ENCODE measurements at regions not wholly inside any gene's neighbourhood (a gene's known extent, or its start where the extent isn't known, plus 50 kb on each side); places are given as distances from the start of the nearest gene placed in this dataset.

DNA sequence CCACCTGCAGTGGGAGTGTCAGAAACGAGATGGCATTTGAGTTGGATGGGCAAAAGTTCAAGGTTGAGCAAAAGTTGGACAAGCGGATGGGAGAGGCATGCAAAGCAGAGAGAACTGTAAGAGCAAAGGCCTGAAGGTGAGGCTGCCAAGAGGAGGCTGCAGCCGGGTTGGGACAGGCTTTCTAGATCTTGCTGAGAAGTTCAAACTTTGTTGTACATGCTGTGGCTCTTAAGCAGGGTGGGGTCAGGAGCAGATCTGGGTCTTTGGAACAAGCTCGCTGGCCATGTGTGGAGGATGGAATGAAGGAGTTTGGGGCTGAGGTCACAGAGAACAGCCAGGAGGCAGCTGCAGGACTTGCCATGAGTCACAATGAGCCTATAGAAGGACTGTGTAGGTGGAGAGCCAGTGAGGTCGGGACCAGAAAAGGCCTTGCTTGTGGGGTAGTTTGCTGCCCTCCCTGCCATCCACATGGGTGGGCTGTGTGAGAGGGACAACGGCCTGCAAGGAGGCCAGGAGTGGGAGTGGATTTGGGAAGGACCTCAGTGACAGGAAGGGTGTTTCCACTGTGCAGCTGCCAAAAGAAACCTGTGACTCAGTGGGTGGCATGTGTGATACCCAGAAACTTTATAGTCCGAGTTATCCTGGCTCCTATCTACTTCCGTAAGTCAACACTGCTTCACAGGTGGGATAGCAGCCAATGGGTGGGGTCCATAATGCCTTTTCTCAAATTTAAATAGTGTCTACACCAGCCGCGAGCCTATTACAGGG lies 210.4 kb downstream of the MID1IP1 start:
- no peak overlapping the region for H3K23ac ChIP-seq (ENCODE audit: insufficient read length, low read depth, low read length)
- H3K27ac Mint-ChIP-seq, result no peak overlapping the region; a peak in 1 of 7 replicates
- H4K8ac ChIP-seq (replicated peaks; ENCODE audit: insufficient read length, low read depth, low read length), result no peak overlapping the region
- no peak overlapping the region for H2BK15ac ChIP-seq (ENCODE audit: low read depth, low read length)
- no CpG with 5 or more reads among the region's 10 CpGs for WGBS (ENCODE audit: extremely low coverage, insufficient read length, low lambda C conversion rate)
- no peak overlapping the region; the same call in 1 of the 2 replicates for H3K14ac ChIP-seq (ENCODE audit: insufficient read depth, low read length)
- peaks cover 60 to 62% of the 10 kb centered on the region in 2 experiments for H3K9me3 Mint-ChIP-seq
- TF ChIP-seq, protein P1, sequence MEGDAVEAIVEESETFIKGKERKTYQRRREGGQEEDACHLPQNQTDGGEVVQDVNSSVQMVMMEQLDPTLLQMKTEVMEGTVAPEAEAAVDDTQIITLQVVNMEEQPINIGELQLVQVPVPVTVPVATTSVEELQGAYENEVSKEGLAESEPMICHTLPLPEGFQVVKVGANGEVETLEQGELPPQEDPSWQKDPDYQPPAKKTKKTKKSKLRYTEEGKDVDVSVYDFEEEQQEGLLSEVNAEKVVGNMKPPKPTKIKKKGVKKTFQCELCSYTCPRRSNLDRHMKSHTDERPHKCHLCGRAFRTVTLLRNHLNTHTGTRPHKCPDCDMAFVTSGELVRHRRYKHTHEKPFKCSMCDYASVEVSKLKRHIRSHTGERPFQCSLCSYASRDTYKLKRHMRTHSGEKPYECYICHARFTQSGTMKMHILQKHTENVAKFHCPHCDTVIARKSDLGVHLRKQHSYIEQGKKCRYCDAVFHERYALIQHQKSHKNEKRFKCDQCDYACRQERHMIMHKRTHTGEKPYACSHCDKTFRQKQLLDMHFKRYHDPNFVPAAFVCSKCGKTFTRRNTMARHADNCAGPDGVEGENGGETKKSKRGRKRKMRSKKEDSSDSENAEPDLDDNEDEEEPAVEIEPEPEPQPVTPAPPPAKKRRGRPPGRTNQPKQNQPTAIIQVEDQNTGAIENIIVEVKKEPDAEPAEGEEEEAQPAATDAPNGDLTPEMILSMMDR (conservative IDR thresholded peaks at IDR 0.05), result no peak
- H3K23me2 ChIP-seq (ENCODE audit: insufficient read length, low read depth, low read length, poor library complexity, severe bottlenecking), result no peaks in the 10 kb centered on the region
- H4K91ac ChIP-seq (ENCODE audit: insufficient read length, low read depth, low read length), result no peak overlapping the region
- no peak overlapping the region for H3K4ac ChIP-seq (ENCODE audit: low read depth, low read length)
- H2AFZ ChIP-seq (ENCODE audit: low read length), result no peak overlapping the region
- H2BK120ac ChIP-seq (ENCODE audit: low read depth, low read length, poor library complexity, severe bottlenecking), result no peak overlapping the region
- H3K4me1 ChIP-seq (ENCODE audit: insufficient read depth, low read length), result no peaks in the 10 kb centered on the region
- H3K9ac ChIP-seq (ENCODE audit: extremely low read depth, insufficient read length, low read length), result no peak overlapping the region
- H3K4me3 Mint-ChIP-seq, result no peak overlapping the region; a peak in 1 of 5 replicates
- H4K5ac ChIP-seq (ENCODE audit: insufficient read length, low read depth, low read length), result no peak overlapping the region
- 0 out of 2 replicates have a peak, but pooled peaks cover 3% of the 10 kb centered on the region for H3K27me3 ChIP-seq (ENCODE audit: insufficient read depth, low read length)
- no peak for DNase-seq
- no peak overlapping the region for H3T11ph ChIP-seq (ENCODE audit: low read length)
- no peak overlapping the region for H3K56ac ChIP-seq (ENCODE audit: insufficient read length, low read depth, low read length)
- H3K27me3 Mint-ChIP-seq (ENCODE audit: low read depth), result no peaks in the 10 kb centered on the region; the same call in 1 of the 2 replicates
- no peak overlapping the region for H2BK12ac ChIP-seq (ENCODE audit: insufficient read length, low read depth, low read length)
- no peaks in the 10 kb centered on the region for H4K20me1 ChIP-seq (ENCODE audit: control insufficient read depth, insufficient read depth, insufficient read length)
- no peaks in the 10 kb centered on the region for H3K79me1 ChIP-seq (ENCODE audit: insufficient read depth, low read depth, low read length, poor library complexity, severe bottlenecking)
- no peak overlapping the region for H3K18ac ChIP-seq (ENCODE audit: insufficient read length, low read depth, low read length)
- H3K4me1 Mint-ChIP-seq, result peaks cover 0 to 9% of the 10 kb centered on the region in 2 experiments; a peak in 3 of 4 replicates
- H3K9me3 ChIP-seq (ENCODE audit: control insufficient read depth, low read depth, low read length), result no peaks in the 10 kb centered on the region
- H2BK5ac ChIP-seq (ENCODE audit: insufficient read length, low read length), result no peak overlapping the region
- H2BK20ac ChIP-seq (ENCODE audit: low read depth, low read length, poor library complexity, severe bottlenecking), result no peak overlapping the region
- H3K4me2 ChIP-seq (ENCODE audit: insufficient read depth, insufficient read length, low read length), result no peak overlapping the region
- no peaks in the 10 kb centered on the region for H3K79me2 ChIP-seq (ENCODE audit: insufficient read depth, low read length)
- H3K27ac ChIP-seq (ENCODE audit: insufficient read length, low read depth, low read length), result no peak overlapping the region
- peaks cover 0 to 7% (median 0%) of the 10 kb centered on the region in 3 experiments; a peak in 1 of 7 replicates for H3K36me3 Mint-ChIP-seq (ENCODE audit: insufficient read depth in 1 of 3, low read depth in 3 of 3)
- no peak overlapping the region for H2AK5ac ChIP-seq (ENCODE audit: insufficient read length, low read length)

Measured in H9 (cell line).